CD14-positive monocyte (primary cell): ENCODE measurements at regions not wholly inside any gene's neighbourhood (a gene's known extent, or its start where the extent isn't known, plus 50 kb on each side); places are given as distances from the start of the nearest gene placed in this dataset.
A peak's percentile ranks its signal among the peaks of the same experiment; 100 is the strongest.
"Not testable (repeated sequence)": the region's sequence is repeated elsewhere in the genome, so short reads cannot be mapped to it uniquely, and the experiment has no call there.

Experiments used
- DNase-seq, 3 donors: peaks; one replicate each; pipeline ENCODE4 v3.0.0-alpha.2; 2011 to 2022
- H2AFZ ChIP-seq: 2 replicates; pipeline ENCODE4 v1.6.0; 2012; ENCODE audit warnings: mild to moderate bottlenecking, low read depth, low read length, inconsistent platforms; ENCODE audit not compliant: insufficient read depth, poor library complexity, severe bottlenecking
- H3K27ac ChIP-seq, 2 donors: 1 replicate in 1 of 2; 2 replicates in 1 of 2; pipeline ENCODE4 v1.5.1; 2012 to 2013; ENCODE audit warnings: low read length in 2 of 2, control low read depth in 1 of 2, inconsistent platforms in 1 of 2, low read depth in 1 of 2, mild to moderate bottlenecking in 1 of 2
- H3K27me3 ChIP-seq, 2 donors: one replicate each; pipeline versions ENCODE4 v1.6.0 to v1.6.1; 2011 to 2013; ENCODE audit warnings: low read length in 2 of 2; ENCODE audit not compliant: control insufficient read depth in 2 of 2, insufficient read depth in 2 of 2
- H3K36me3 ChIP-seq, 2 donors: replicated peaks in 1 of 2; 1 replicate in 1 of 2; 2 replicates in 1 of 2; pipeline versions ENCODE4 v1.5.1 to v1.6.1; 2012 to 2013; ENCODE audit warnings: low read length in 2 of 2, control low read depth in 1 of 2, inconsistent platforms in 1 of 2, mild to moderate bottlenecking in 1 of 2; ENCODE audit not compliant: insufficient read depth in 2 of 2, control insufficient read depth in 1 of 2
- H3K4me1 ChIP-seq, 2 donors: 1 replicate in 1 of 2; 2 replicates in 1 of 2; pipeline versions ENCODE4 v1.5.1 to v1.6.1; 2012 to 2013; ENCODE audit warnings: low read length in 2 of 2, control low read depth in 1 of 2, inconsistent platforms in 1 of 2, mild to moderate bottlenecking in 1 of 2, moderate library complexity in 1 of 2; ENCODE audit not compliant: insufficient read depth in 2 of 2, control insufficient read depth in 1 of 2
- H3K4me2 ChIP-seq: replicated peaks from 2 replicates; pipeline ENCODE3; 2012; ENCODE audit warnings: low read length, moderate library complexity, mild to moderate bottlenecking; ENCODE audit not compliant: poor library complexity, severe bottlenecking; ENCODE audit errors: extremely low read depth
- H3K4me3 ChIP-seq, 3 experiments: fragments of 200-600 bp in 1 of 3; sonication (generic) in 1 of 3; replicated peaks in 1 of 3; 1 replicate in 2 of 3; 2 replicates in 1 of 3; pipeline ENCODE4 v1.5.1; 2011 to 2013; ENCODE audit warnings: low read length in 3 of 3, mild to moderate bottlenecking in 3 of 3, control low read depth in 2 of 3, low read depth in 2 of 3, inconsistent platforms in 1 of 3, moderate library complexity in 1 of 3
- H3K79me2 ChIP-seq: 2 replicates; pipeline ENCODE4 v1.6.0; 2012; ENCODE audit warnings: mild to moderate bottlenecking, control low read depth, inconsistent platforms, low read length, moderate library complexity; ENCODE audit not compliant: insufficient read depth
- H3K9ac ChIP-seq: 2 replicates; pipeline ENCODE4 v1.6.0; 2017; ENCODE audit warnings: low read length, mild to moderate bottlenecking; ENCODE audit not compliant: insufficient read depth, poor library complexity, severe bottlenecking
- H3K9me3 ChIP-seq, 2 donors: replicated peaks in 1 of 2; 1 replicate in 1 of 2; 2 replicates in 1 of 2; pipeline versions ENCODE4 v1.5.1 to v1.6.1; 2012 to 2013; ENCODE audit warnings: low read length in 2 of 2, control low read depth in 1 of 2; ENCODE audit not compliant: control insufficient read depth in 1 of 2, insufficient read depth in 1 of 2
- H4K20me1 ChIP-seq: 2 replicates; pipeline ENCODE4 v1.6.0; 2012; ENCODE audit warnings: mild to moderate bottlenecking, low read length, control low read depth, moderate library complexity; ENCODE audit not compliant: insufficient read depth
- H3K27ac Mint-ChIP-seq, 7 donors: one replicate each; pipeline ENCODE4 v1.8.0; 2020; ENCODE audit warnings: mild to moderate bottlenecking in 7 of 7, mixed read lengths in 7 of 7, moderate library complexity in 6 of 7, inconsistent platforms in 2 of 7
- H3K27me3 Mint-ChIP-seq, 3 donors: one replicate each; pipeline ENCODE4 v1.8.0; 2021 to 2022; ENCODE audit warnings: low read depth in 3 of 3, mild to moderate bottlenecking in 3 of 3, mixed read lengths in 3 of 3, moderate library complexity in 3 of 3, inconsistent platforms in 1 of 3
- H3K36me3 Mint-ChIP-seq, 2 donors: one replicate each; pipeline ENCODE4 v1.8.0; 2020; ENCODE audit warnings: mixed read lengths in 2 of 2, inconsistent platforms in 1 of 2, mild to moderate bottlenecking in 1 of 2
- H3K4me1 Mint-ChIP-seq: one replicate; pipeline ENCODE4 v1.8.0; 2020; ENCODE audit warnings: mild to moderate bottlenecking, mixed read lengths
- H3K4me3 Mint-ChIP-seq, 2 donors: one replicate each; pipeline ENCODE4 v1.8.0; 2020; ENCODE audit warnings: mild to moderate bottlenecking in 2 of 2, mixed read lengths in 2 of 2, moderate library complexity in 1 of 2
- H3K9me3 Mint-ChIP-seq, 7 donors: one replicate each; pipeline ENCODE4 v1.8.0; 2020 to 2022; ENCODE audit warnings: mixed read lengths in 7 of 7, mild to moderate bottlenecking in 6 of 7, moderate library complexity in 6 of 7, inconsistent platforms in 2 of 7
- WGBS: methylation state at CpG from one replicate; pipeline ENCODE4 v1.1.5; 2013; ENCODE audit warnings: missing lambda C conversion rate; ENCODE audit not compliant: insufficient coverage; 5-methylcytosine and 5-hydroxymethylcytosine counted together
- intact Hi-C, 2 donors: fragments of 100-400 bp; cut with micrococcal nuclease; formaldehyde crosslinking; loops; one replicate each; pipeline versions ENCODE4 v1.15.0 to v1.15.1; 2023
- TF ChIP-seq, protein P1 (sequence below): fragments of 200-600 bp; IDR thresholded peaks from one replicate; pipeline ENCODE4 v1.8.0; 2022; ENCODE audit warnings: antibody characterized with exemption, mild to moderate bottlenecking

- Histone ChIP-seq H3K27me3 (no peaks in the 10 kb centered on the region), H3K9me3 (no peaks in the 10 kb centered on the region), H3K79me2 (no peaks in the 10 kb centered on the region), H2AFZ (no peak overlapping the region), H4K20me1 (no peaks in the 10 kb centered on the region), H3K9ac (no peak overlapping the region), H3K27ac (no peak overlapping the region), H3K4me1 (no peaks in the 10 kb centered on the region), H3K4me2 (no peak overlapping the region), H3K4me3 (no peak overlapping the region), H3K36me3 (no peaks in the 10 kb centered on the region)
- Mint-ChIP-seq H3K27ac (no peak overlapping the region), H3K36me3 (no peaks in the 10 kb centered on the region), H3K4me1 (no peaks in the 10 kb centered on the region), H3K27me3 (peaks cover 0 to 1% (median 0%) of the 10 kb centered on the region in 3 donors), H3K4me3 (no peak overlapping the region), H3K9me3 (peaks cover 0 to 2% (median 0%) of the 10 kb centered on the region in 7 donors)
- WGBS, result 89% methylated on average over 3 of the region's 3 CpGs
- no peak for DNase-seq
- intact Hi-C loops, result no loop called here
- TF ChIP-seq, protein P1, sequence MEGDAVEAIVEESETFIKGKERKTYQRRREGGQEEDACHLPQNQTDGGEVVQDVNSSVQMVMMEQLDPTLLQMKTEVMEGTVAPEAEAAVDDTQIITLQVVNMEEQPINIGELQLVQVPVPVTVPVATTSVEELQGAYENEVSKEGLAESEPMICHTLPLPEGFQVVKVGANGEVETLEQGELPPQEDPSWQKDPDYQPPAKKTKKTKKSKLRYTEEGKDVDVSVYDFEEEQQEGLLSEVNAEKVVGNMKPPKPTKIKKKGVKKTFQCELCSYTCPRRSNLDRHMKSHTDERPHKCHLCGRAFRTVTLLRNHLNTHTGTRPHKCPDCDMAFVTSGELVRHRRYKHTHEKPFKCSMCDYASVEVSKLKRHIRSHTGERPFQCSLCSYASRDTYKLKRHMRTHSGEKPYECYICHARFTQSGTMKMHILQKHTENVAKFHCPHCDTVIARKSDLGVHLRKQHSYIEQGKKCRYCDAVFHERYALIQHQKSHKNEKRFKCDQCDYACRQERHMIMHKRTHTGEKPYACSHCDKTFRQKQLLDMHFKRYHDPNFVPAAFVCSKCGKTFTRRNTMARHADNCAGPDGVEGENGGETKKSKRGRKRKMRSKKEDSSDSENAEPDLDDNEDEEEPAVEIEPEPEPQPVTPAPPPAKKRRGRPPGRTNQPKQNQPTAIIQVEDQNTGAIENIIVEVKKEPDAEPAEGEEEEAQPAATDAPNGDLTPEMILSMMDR, result no peak
Measured at GRCh38 chr4:162853788-162854187, 312.9 kb downstream of the NAF1 start.

DNA sequence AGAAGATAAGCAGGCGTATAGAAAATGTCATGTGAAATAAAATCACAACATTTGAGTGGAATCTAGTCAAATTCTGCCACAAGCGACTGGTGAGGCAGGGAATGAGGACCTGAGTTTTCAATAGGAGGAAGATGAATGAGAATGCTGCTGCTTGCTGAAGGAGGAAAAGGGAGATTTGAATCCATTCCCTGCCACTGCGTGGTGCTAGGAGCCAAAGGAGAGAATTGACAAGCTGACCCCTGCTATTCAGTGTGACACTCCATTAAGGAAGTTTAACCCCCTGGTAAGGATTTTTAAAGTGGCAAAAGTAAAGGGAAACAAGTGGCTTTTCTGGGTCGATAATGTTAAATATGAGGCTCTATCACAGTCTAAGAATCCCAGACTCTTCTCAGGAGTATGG lies 314.0 kb downstream of the NAF1 start:
- Histone ChIP-seq H3K27me3 (no peaks in the 10 kb centered on the region), H3K4me3 (no peak overlapping the region), H3K4me2 (no peak overlapping the region), H3K36me3 (no peaks in the 10 kb centered on the region), H2AFZ (no peak overlapping the region), H3K79me2 (no peaks in the 10 kb centered on the region), H3K27ac (no peak overlapping the region), H4K20me1 (no peaks in the 10 kb centered on the region), H3K9ac (no peak overlapping the region), H3K4me1 (no peaks in the 10 kb centered on the region), H3K9me3 (no peaks in the 10 kb centered on the region)
- Mint-ChIP-seq H3K4me1 (no peaks in the 10 kb centered on the region), H3K9me3 (peaks cover 0 to 2% (median 0%) of the 10 kb centered on the region in 7 donors), H3K27ac (peak overlapping the region in 1 of 7 donors; percentile 23), H3K4me3 (no peak overlapping the region), H3K36me3 (no peaks in the 10 kb centered on the region), H3K27me3 (peaks cover 0 to 1% (median 0%) of the 10 kb centered on the region in 3 donors)
- TF ChIP-seq, protein P1, result no peak
- no peak for DNase-seq
- intact Hi-C loops, result no loop called here
- 71% methylated on average over 2 of the region's 4 CpGs for WGBS

DNA sequence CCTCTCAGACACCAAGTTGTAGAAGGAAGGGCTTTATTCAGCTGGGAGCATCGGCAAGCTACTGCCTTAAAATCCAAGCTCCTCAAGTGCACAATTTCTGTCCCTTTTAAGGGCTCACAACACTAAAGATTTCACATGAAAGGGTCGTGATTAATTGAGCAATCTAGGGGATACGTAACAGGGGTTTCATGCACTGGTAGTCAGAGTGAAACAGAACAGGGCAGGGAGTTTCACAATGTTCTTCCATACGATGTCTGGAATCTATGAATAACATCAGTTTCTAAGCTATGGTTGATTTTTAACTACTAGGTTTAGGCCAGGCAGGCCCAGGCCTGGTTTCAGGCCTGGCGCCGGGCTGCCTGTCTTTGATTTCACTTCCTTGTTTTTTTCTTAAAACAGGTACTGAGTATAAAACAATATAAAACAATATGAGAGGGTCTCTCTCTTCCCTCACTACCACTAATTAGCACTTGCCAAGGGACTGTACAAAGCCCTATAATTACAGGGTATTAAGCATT lies 315.4 kb downstream of the NAF1 start:
- H3K27me3 Mint-ChIP-seq, H3K4me1 ChIP-seq, H3K4me1 Mint-ChIP-seq, H3K4me3 ChIP-seq, H3K9me3 ChIP-seq, H3K36me3 ChIP-seq, H3K27me3 ChIP-seq, H3K27ac ChIP-seq, H3K9ac ChIP-seq, H3K36me3 Mint-ChIP-seq, H3K9me3 Mint-ChIP-seq, intact Hi-C loops, H3K4me3 Mint-ChIP-seq, H3K4me2 ChIP-seq, H3K79me2 ChIP-seq, DNase-seq, H2AFZ ChIP-seq, H3K27ac Mint-ChIP-seq, H4K20me1 ChIP-seq: not testable (repeated sequence)
- 83% methylated on average over 2 of the region's 6 CpGs for WGBS
